NK-92 (cell line): ENCODE measurements at regions not wholly inside any gene's neighbourhood (a gene's known extent, or its start where the extent isn't known, plus 50 kb on each side); places are given as distances from the start of the nearest gene placed in this dataset.
"Not testable (repeated sequence)": the region's sequence is repeated elsewhere in the genome, so short reads cannot be mapped to it uniquely, and the experiment has no call there.

Source experiments
- DNase-seq: peaks from one replicate; lab custom pipeline; 2025; ENCODE audit not compliant: unreplicated experiment; lab: John Stamatoyannopoulos, UW

- not testable (repeated sequence) for DNase-seq
Observed at GRCh38 chr16:29278097-29278871, 128.2 kb downstream of the NPIPB11 start.

GRCh38 chr16:29276446-29276845, 130.1 kb downstream of the NPIPB11 start:
- not testable (repeated sequence) for DNase-seq

GRCh38 chr16:29274055-29275035, 132.2 kb downstream of the NPIPB11 start:
- DNase-seq, result not testable (repeated sequence)

GRCh38 chr16:29273298-29274054, 133.0 kb downstream of the NPIPB11 start:
- DNase-seq, result not testable (repeated sequence)

GRCh38 chr16:29271721-29272675, 134.5 kb downstream of the NPIPB11 start:
- not testable (repeated sequence) for DNase-seq

GRCh38 chr16:29270923-29271322, 135.6 kb downstream of the NPIPB11 start:
- not testable (repeated sequence) for DNase-seq

- not testable (repeated sequence) for DNase-seq
Observed at GRCh38 chr16:29270033-29270432, 136.5 kb downstream of the NPIPB11 start.

GRCh38 chr16:29269192-29269811, 137.2 kb downstream of the NPIPB11 start:
- DNase-seq, result not testable (repeated sequence)

- not testable (repeated sequence) for DNase-seq
Observed at GRCh38 chr16:29268785-29269191, 137.7 kb downstream of the NPIPB11 start.

- not testable (repeated sequence) for DNase-seq
Observed at GRCh38 chr16:29268348-29268747, 138.2 kb downstream of the NPIPB11 start.

- not testable (repeated sequence) for DNase-seq
Observed at GRCh38 chr16:29267891-29268290, 138.6 kb downstream of the NPIPB11 start.

- not testable (repeated sequence) for DNase-seq
Observed at GRCh38 chr16:29267055-29267619, 139.4 kb downstream of the NPIPB11 start.

- DNase-seq, result not testable (repeated sequence)
Observed at GRCh38 chr16:29266612-29267011, 139.9 kb downstream of the NPIPB11 start.

- DNase-seq, result not testable (repeated sequence)
Observed at GRCh38 chr16:29265255-29265853, 141.2 kb downstream of the NPIPB11 start.

GRCh38 chr16:29264080-29264837, 142.3 kb downstream of the NPIPB11 start:
- DNase-seq, result not testable (repeated sequence)

- not testable (repeated sequence) for DNase-seq
Observed at GRCh38 chr16:29262725-29263124, 143.8 kb downstream of the NPIPB11 start.

GRCh38 chr16:29261427-29262248, 144.9 kb downstream of the NPIPB11 start:
- not testable (repeated sequence) for DNase-seq
